ENCODE measurements at regions not wholly inside any gene's neighbourhood (a gene's known extent, or its start where the extent isn't known, plus 50 kb on each side); places are given as distances from the start of the nearest gene placed in this dataset.

DNA sequence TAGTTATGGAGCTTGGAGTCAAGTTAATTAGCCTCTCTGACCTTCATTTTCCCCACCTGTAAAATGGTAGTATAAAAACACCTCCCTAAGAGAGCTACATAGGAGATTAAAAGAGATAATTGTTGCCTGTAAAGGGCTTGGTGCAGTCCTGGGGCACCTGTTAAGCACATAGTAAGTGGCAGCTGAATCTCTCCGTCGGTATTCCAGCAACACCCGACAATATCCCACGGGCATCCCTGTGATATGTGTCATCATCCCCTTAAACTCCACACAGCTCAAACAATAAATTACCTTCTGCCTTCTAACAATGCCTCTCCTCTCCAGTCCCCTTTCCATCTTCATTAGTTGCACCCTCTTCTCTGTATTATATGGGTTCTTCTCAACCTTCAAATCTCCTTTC lies 121.5 kb downstream of the C11orf91 start:
- H3K9me3 Mint-ChIP-seq (ENCODE audit: low read depth, unreplicated experiment) = no peaks in the 10 kb centered on the region
- CTCF ChIA-PET = no interaction called here
- H3K36me3 Mint-ChIP-seq (ENCODE audit: insufficient read depth, unreplicated experiment) = no peaks in the 10 kb centered on the region
- H3K4me3 Mint-ChIP-seq (ENCODE audit: low read depth, unreplicated experiment) = no peak overlapping the region
- H3K27ac Mint-ChIP-seq (ENCODE audit: unreplicated experiment) = no peak overlapping the region
- TF ChIP-seq, protein P1, sequence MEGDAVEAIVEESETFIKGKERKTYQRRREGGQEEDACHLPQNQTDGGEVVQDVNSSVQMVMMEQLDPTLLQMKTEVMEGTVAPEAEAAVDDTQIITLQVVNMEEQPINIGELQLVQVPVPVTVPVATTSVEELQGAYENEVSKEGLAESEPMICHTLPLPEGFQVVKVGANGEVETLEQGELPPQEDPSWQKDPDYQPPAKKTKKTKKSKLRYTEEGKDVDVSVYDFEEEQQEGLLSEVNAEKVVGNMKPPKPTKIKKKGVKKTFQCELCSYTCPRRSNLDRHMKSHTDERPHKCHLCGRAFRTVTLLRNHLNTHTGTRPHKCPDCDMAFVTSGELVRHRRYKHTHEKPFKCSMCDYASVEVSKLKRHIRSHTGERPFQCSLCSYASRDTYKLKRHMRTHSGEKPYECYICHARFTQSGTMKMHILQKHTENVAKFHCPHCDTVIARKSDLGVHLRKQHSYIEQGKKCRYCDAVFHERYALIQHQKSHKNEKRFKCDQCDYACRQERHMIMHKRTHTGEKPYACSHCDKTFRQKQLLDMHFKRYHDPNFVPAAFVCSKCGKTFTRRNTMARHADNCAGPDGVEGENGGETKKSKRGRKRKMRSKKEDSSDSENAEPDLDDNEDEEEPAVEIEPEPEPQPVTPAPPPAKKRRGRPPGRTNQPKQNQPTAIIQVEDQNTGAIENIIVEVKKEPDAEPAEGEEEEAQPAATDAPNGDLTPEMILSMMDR (IDR thresholded peaks at IDR 0.05; ENCODE audit: unreplicated experiment) = no peak
- H3K27me3 Mint-ChIP-seq (ENCODE audit: unreplicated experiment) = no peaks in the 10 kb centered on the region
- intact Hi-C loops (cut with micrococcal nuclease; ENCODE audit: unreplicated experiment) = no loop called here
- DNase-seq = no peak
- no TSS peak for BruUV-seq (replicated peaks)
- H3K4me1 Mint-ChIP-seq (ENCODE audit: low read depth, unreplicated experiment) = no peaks in the 10 kb centered on the region

DNA sequence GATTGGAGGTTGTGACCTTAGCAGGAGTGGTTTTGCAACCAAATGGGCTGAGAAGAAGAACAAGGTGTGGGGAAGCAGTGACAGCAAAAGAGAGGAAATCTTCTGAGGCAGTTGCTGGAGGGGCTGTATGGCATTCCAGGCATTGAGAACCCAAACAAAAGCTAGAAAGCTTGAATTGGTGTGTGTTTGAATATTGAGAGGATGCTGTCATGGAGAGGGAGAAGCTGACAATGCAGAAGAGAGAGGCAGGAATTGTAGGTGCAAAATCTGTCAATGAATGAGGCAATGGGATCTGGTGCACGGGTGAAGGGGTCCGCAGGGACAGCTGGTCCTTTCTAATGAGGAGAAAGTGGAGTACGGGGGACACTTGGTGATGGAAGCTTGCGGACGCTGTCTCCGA lies 123.4 kb downstream of the C11orf91 start:
- intact Hi-C loops (cut with micrococcal nuclease; ENCODE audit: unreplicated experiment) = no loop called here
- Mint-ChIP-seq H3K27ac (ENCODE audit: unreplicated experiment) (no peak overlapping the region), H3K4me1 (ENCODE audit: low read depth, unreplicated experiment) (no peaks in the 10 kb centered on the region), H3K36me3 (ENCODE audit: insufficient read depth, unreplicated experiment) (no peaks in the 10 kb centered on the region), H3K9me3 (ENCODE audit: low read depth, unreplicated experiment) (no peaks in the 10 kb centered on the region), H3K4me3 (ENCODE audit: low read depth, unreplicated experiment) (no peak overlapping the region), H3K27me3 (ENCODE audit: unreplicated experiment) (no peaks in the 10 kb centered on the region)
- TF ChIP-seq, protein P1 (IDR thresholded peaks at IDR 0.05; ENCODE audit: unreplicated experiment) = no peak
- DNase-seq = no peak
- CTCF ChIA-PET = no interaction called here
- BruUV-seq (replicated peaks) = no TSS peak

DNA sequence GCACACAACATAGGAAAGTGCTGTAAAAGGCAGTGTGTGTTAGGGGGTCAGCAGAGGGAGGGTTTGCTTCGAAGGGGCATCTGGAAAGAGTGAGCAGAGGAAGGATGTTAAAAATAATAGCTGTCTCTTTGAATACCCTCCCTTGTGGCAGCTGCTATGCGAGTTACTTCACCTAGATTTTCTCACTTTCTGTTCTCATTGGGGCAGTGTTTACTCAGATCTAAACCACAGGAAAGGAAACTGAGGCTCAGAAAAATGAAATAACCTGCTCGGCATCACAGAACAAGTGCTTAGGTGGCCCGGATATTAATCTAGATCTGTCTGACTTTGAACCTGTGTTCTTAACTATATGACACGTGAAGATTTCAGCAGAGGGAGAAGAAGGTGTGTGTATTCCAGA lies 125.3 kb downstream of the C11orf91 start:
- Mint-ChIP-seq H3K4me1 (ENCODE audit: low read depth, unreplicated experiment) (no peaks in the 10 kb centered on the region), H3K36me3 (ENCODE audit: insufficient read depth, unreplicated experiment) (no peaks in the 10 kb centered on the region), H3K27me3 (ENCODE audit: unreplicated experiment) (no peaks in the 10 kb centered on the region), H3K4me3 (ENCODE audit: low read depth, unreplicated experiment) (no peak overlapping the region), H3K27ac (ENCODE audit: unreplicated experiment) (no peak overlapping the region), H3K9me3 (ENCODE audit: low read depth, unreplicated experiment) (no peaks in the 10 kb centered on the region)
- CTCF ChIA-PET = no interaction called here
- intact Hi-C loops (cut with micrococcal nuclease; ENCODE audit: unreplicated experiment) = no loop called here
- no peak for DNase-seq
- BruUV-seq (replicated peaks) = no TSS peak
- TF ChIP-seq, protein P1 (IDR thresholded peaks at IDR 0.05; ENCODE audit: unreplicated experiment) = no peak

DNA sequence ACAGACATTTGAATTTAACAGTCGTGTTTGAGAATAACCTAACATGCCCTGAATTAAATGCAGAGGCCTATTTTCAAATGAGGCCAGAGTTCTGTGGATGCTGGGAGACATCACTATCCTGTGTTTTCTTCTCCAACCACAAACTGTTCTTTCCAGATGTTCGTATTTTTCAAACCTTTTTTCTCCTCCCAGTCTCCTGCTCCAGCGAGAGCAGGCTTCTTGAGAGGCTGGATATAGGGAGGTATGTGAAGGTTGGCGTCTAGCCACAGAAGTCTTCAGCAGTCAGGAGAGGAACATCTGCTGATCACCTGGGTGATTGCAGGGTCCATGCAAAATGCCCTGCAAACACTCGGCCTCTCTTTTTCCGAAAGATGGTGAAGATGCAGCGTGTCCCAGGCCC lies 126.3 kb downstream of the C11orf91 start:
- TF ChIP-seq, protein P1 (IDR thresholded peaks at IDR 0.05; ENCODE audit: unreplicated experiment) = no peak
- no peak overlapping the region for H3K27ac Mint-ChIP-seq (ENCODE audit: unreplicated experiment)
- no peak for DNase-seq
- no TSS peak for BruUV-seq (replicated peaks)
- no peaks in the 10 kb centered on the region for H3K36me3 Mint-ChIP-seq (ENCODE audit: insufficient read depth, unreplicated experiment)
- no peak overlapping the region for H3K4me3 Mint-ChIP-seq (ENCODE audit: low read depth, unreplicated experiment)
- CTCF ChIA-PET = no interaction called here
- no peaks in the 10 kb centered on the region for H3K9me3 Mint-ChIP-seq (ENCODE audit: low read depth, unreplicated experiment)
- no peaks in the 10 kb centered on the region for H3K4me1 Mint-ChIP-seq (ENCODE audit: low read depth, unreplicated experiment)
- intact Hi-C loops (cut with micrococcal nuclease; ENCODE audit: unreplicated experiment) = no loop called here
- no peaks in the 10 kb centered on the region for H3K27me3 Mint-ChIP-seq (ENCODE audit: unreplicated experiment)

DNA sequence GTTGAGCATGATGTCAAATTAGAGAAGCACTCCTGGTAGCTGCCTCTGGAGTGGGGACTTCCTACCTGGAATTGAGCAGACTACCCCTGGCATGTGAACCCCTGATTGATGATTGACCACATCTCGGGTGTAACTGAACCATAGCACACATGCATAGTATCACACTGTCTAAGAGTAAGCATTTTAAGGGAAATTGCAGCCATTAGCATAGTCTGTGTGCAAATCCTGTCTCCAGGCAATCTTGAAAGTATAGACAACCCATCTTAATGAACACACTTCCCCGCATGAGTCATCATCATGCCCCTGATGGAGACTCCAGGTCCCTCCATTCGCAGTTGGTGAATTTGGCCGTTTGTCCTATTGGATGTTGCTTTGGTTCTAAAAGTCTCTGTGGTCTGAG lies 131.3 kb downstream of the C11orf91 start:
- CTCF ChIA-PET = no interaction called here

More for the DNA sequence above, 131.3 kb downstream of the C11orf91 start:
- intact Hi-C loops (cut with micrococcal nuclease; ENCODE audit: unreplicated experiment) = no loop called here
- no TSS peak for BruUV-seq (replicated peaks)
- Mint-ChIP-seq H3K27me3 (ENCODE audit: unreplicated experiment) (no peaks in the 10 kb centered on the region), H3K4me1 (ENCODE audit: low read depth, unreplicated experiment) (no peaks in the 10 kb centered on the region), H3K36me3 (ENCODE audit: insufficient read depth, unreplicated experiment) (no peaks in the 10 kb centered on the region), H3K9me3 (ENCODE audit: low read depth, unreplicated experiment) (no peaks in the 10 kb centered on the region), H3K4me3 (ENCODE audit: low read depth, unreplicated experiment) (no peak overlapping the region), H3K27ac (ENCODE audit: unreplicated experiment) (no peak overlapping the region)
- TF ChIP-seq, protein P1 (IDR thresholded peaks at IDR 0.05; ENCODE audit: unreplicated experiment) = no peak
- no peak for DNase-seq

Measured in Calu3 (cell line).